ENCODE measurements at regions not wholly inside any gene's neighbourhood (a gene's known extent, or its start where the extent isn't known, plus 50 kb on each side); places are given as distances from the start of the nearest gene placed in this dataset.

DNA sequence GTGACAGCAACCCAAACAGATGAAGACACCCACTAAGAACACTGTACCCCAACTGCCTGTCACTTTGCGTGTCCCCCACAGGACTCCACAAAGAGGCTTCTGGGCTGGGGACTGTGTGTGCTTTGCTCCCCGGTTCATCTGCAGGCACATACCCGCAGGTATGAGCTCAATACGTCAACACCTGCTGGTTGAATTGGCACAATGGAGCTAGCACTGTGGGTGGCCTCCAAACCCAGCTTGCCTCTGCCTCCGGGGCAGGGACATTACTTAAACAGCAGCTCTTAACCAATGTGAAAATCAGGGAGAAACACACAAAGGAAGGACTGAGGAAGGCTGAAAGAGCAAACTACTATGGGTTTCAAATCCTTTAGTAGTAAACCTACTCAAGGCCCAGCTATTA lies 140.2 kb upstream of the TIAM1 start:
- no peak for DNase-seq (ENCODE audit: low read depth, low spot score)
- ChIA-PET POLR2A (no interaction called here), CTCF (no interaction called here)
- no peak for ATAC-seq
- intact Hi-C loops (cut with micrococcal nuclease; ENCODE audit: unreplicated experiment) = no loop called here
- BruUV-seq (replicated peaks) = no TSS peak
- no peaks in the 10 kb centered on the region for H3K36me3 ChIP-seq (ENCODE audit: control insufficient read depth, insufficient read depth, low read length)
- H3K27me3 ChIP-seq (ENCODE audit: control insufficient read depth, insufficient read depth, low read length) = no peaks in the 10 kb centered on the region
- H3K4me3 ChIP-seq (ENCODE audit: low read depth in 2 of 2, low read length in 2 of 2) = no peak overlapping the region
- in situ Hi-C loops (cut with HindIII; ENCODE audit: low pct_unique_long_range_greater_than_20kb, low sequenced_read_pairs) = no loop called here
- H3K4me1 ChIP-seq (ENCODE audit: control insufficient read depth, insufficient read depth, low read length) = no peaks in the 10 kb centered on the region
- TF ChIP-seq, protein P1, sequence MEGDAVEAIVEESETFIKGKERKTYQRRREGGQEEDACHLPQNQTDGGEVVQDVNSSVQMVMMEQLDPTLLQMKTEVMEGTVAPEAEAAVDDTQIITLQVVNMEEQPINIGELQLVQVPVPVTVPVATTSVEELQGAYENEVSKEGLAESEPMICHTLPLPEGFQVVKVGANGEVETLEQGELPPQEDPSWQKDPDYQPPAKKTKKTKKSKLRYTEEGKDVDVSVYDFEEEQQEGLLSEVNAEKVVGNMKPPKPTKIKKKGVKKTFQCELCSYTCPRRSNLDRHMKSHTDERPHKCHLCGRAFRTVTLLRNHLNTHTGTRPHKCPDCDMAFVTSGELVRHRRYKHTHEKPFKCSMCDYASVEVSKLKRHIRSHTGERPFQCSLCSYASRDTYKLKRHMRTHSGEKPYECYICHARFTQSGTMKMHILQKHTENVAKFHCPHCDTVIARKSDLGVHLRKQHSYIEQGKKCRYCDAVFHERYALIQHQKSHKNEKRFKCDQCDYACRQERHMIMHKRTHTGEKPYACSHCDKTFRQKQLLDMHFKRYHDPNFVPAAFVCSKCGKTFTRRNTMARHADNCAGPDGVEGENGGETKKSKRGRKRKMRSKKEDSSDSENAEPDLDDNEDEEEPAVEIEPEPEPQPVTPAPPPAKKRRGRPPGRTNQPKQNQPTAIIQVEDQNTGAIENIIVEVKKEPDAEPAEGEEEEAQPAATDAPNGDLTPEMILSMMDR (IDR thresholded peaks at IDR 0.05) = no peak
- no peaks in the 10 kb centered on the region for H3K9me3 ChIP-seq (ENCODE audit: control insufficient read depth, insufficient read depth, low read depth, low read length)
- no peak overlapping the region for H3K27ac ChIP-seq (ENCODE audit: low read length)

- CTCF ChIA-PET = no interaction called here
- ATAC-seq = no peak
Observed at GRCh38 chr21:31483146-31483545, 139.1 kb upstream of the TIAM1 start.

DNA sequence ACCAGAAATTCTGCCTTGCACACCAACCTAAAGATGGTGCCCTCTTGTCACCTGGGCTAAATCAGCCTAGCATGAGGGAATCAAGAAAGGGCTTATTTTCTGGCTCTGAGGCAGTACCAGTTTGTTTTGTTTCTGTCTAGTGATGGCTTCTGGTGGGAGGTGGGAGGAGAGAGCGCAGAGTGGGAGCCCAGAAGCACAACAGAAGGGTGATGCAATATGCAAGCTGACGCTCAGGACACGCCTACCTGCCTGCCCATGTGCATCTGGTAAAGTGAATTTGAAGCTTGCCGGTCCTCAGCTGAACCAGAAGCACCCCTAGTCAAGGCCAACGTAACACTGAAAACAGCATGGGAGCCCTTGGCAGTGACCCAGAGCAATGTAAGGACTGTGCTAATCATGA lies 138.4 kb upstream of the TIAM1 start:
- H3K4me1 ChIP-seq (ENCODE audit: control insufficient read depth, insufficient read depth, low read length) = no peaks in the 10 kb centered on the region
- no TSS peak for BruUV-seq (replicated peaks)
- no peak for DNase-seq (ENCODE audit: low read depth, low spot score)
- in situ Hi-C loops (cut with HindIII; ENCODE audit: low pct_unique_long_range_greater_than_20kb, low sequenced_read_pairs) (no loop called here), intact Hi-C loops (cut with micrococcal nuclease; ENCODE audit: unreplicated experiment) (no loop called here)
- H3K27me3 ChIP-seq (ENCODE audit: control insufficient read depth, insufficient read depth, low read length) = no peaks in the 10 kb centered on the region
- no peak for TF ChIP-seq REST (IDR thresholded peaks at IDR 0.05; ENCODE audit: insufficient read depth in 1 of 2, low read depth in 2 of 2, low read length in 1 of 2)
- no peak for TF ChIP-seq POLR2AphosphoS5 (IDR thresholded peaks at IDR 0.05; ENCODE audit: low read depth, low read length)
- TF ChIP-seq, protein P1 (IDR thresholded peaks at IDR 0.05) = no peak
- TF ChIP-seq TCF7L2 (IDR thresholded peaks at IDR 0.05; ENCODE audit: low read depth, low read length) = no peak
- no peak for TF ChIP-seq SIN3A (IDR thresholded peaks at IDR 0.05; ENCODE audit: borderline replicate concordance, insufficient read depth, low read depth, low read length)
- H3K9me3 ChIP-seq (ENCODE audit: control insufficient read depth, insufficient read depth, low read depth, low read length) = no peaks in the 10 kb centered on the region
- H3K4me3 ChIP-seq (ENCODE audit: low read depth in 2 of 2, low read length in 2 of 2) = no peak overlapping the region
- no peak overlapping the region for H3K27ac ChIP-seq (ENCODE audit: low read length)
- H3K36me3 ChIP-seq (ENCODE audit: control insufficient read depth, insufficient read depth, low read length) = no peaks in the 10 kb centered on the region
- ATAC-seq = no peak
- ChIA-PET CTCF (no interaction called here), POLR2A (no interaction called here)

More at GRCh38 chr21:31483146-31483545, 139.1 kb upstream of the TIAM1 start:
- Histone ChIP-seq H3K4me3 (ENCODE audit: low read depth in 2 of 2, low read length in 2 of 2) (no peak overlapping the region), H3K9me3 (ENCODE audit: control insufficient read depth, insufficient read depth, low read depth, low read length) (no peaks in the 10 kb centered on the region), H3K36me3 (ENCODE audit: control insufficient read depth, insufficient read depth, low read length) (no peaks in the 10 kb centered on the region), H3K27me3 (ENCODE audit: control insufficient read depth, insufficient read depth, low read length) (no peaks in the 10 kb centered on the region), H3K27ac (ENCODE audit: low read length) (no peak overlapping the region), H3K4me1 (ENCODE audit: control insufficient read depth, insufficient read depth, low read length) (no peaks in the 10 kb centered on the region)
- no TSS peak for BruUV-seq (replicated peaks)
- intact Hi-C loops (cut with micrococcal nuclease; ENCODE audit: unreplicated experiment) = no loop called here
- POLR2A ChIA-PET = no interaction called here
- no peak for TF ChIP-seq TCF7L2 (IDR thresholded peaks at IDR 0.05; ENCODE audit: low read depth, low read length)
- DNase-seq (ENCODE audit: low read depth, low spot score) = no peak
- in situ Hi-C loops (cut with HindIII; ENCODE audit: low pct_unique_long_range_greater_than_20kb, low sequenced_read_pairs) = no loop called here
